Esophagus (tissue), 2 donors: ENCODE measurements at regions not wholly inside any gene's neighbourhood (a gene's known extent, or its start where the extent isn't known, plus 50 kb on each side); places are given as distances from the start of the nearest gene placed in this dataset.

Source experiments
- H3K27ac ChIP-seq, 2 donors: one replicate each; pipeline ENCODE4 v1.5.1; 2013; ENCODE audit warnings: low read depth in 2 of 2, mild to moderate bottlenecking in 2 of 2, inconsistent platforms in 1 of 2, low read length in 1 of 2, moderate library complexity in 1 of 2
- H3K27me3 ChIP-seq, 2 donors: one replicate each; pipeline ENCODE4 v1.6.1; 2013; ENCODE audit warnings: low read length in 2 of 2, control low read depth in 1 of 2, mild to moderate bottlenecking in 1 of 2; ENCODE audit not compliant: insufficient read depth in 2 of 2, control insufficient read depth in 1 of 2
- H3K36me3 ChIP-seq, 2 donors: one replicate each; pipeline ENCODE4 v1.6.1; 2013; ENCODE audit warnings: low read length in 1 of 2; ENCODE audit not compliant: control insufficient read depth in 2 of 2, insufficient read depth in 2 of 2
- H3K4me1 ChIP-seq, 2 donors: one replicate each; pipeline ENCODE4 v1.6.1; 2013; ENCODE audit warnings: low read length in 1 of 2; ENCODE audit not compliant: control insufficient read depth in 2 of 2, insufficient read depth in 2 of 2
- H3K4me3 ChIP-seq, 2 donors: one replicate each; pipeline ENCODE4 v1.5.1; 2013; ENCODE audit warnings: low read length in 2 of 2, mild to moderate bottlenecking in 2 of 2, low read depth in 1 of 2, moderate library complexity in 1 of 2
- H3K9me3 ChIP-seq, 2 donors: one replicate each; pipeline ENCODE4 v1.6.1; 2013; ENCODE audit warnings: mild to moderate bottlenecking in 2 of 2, low read depth in 1 of 2, low read length in 1 of 2, moderate library complexity in 1 of 2; ENCODE audit not compliant: control insufficient read depth in 2 of 2, insufficient read depth in 1 of 2
- WGBS, 2 donors: extraction: QIAGEN DNeasy Blood & Tissue Kit; methylation state at CpG; one replicate each; pipeline ENCODE4 v1.1.7; 2013; 5-methylcytosine and 5-hydroxymethylcytosine counted together
- donor health status: healthy with polysubstance abuse.
- donor health status: Bipolar disorder and iron deficiency.

DNA sequence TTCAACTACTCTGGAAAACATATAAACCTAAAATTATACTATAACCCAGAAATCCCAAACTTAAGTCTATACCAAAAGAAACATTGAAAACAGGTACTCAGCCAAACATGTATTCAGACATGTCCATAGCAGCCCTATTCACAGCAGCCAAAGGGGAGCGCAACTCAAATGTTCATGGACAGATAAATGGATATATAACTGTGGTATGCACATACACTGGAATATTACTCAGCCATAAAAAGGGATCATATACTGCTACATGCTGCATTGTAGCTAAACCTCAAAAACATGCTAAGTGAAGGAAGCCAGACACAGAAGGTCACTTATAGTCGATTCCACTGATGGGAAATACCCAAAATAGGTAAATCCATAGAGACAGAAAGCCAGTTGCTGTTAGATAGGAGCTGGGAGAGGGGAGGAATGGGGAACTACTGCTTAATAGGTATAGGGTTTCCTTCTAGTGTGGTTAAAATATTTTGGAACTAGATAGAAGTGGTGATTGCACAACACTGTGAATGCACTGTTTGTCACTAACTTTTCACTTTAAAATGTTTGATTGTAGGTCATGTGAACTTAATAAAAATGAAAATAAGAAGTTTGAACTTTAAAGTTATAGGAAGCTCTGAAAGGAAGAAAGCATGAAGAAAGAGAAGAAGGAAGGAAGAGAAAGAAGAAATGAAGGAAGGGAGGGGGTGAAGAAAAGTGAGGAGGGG is 812.3 kb downstream of the CDH11 start:
- no peaks in the 10 kb centered on the region for H3K27me3 ChIP-seq
- WGBS, 2 donors: 56 to 59% methylated on average over 2 of the region's 2 CpGs
- H3K27ac ChIP-seq: no peak overlapping the region

DNA sequence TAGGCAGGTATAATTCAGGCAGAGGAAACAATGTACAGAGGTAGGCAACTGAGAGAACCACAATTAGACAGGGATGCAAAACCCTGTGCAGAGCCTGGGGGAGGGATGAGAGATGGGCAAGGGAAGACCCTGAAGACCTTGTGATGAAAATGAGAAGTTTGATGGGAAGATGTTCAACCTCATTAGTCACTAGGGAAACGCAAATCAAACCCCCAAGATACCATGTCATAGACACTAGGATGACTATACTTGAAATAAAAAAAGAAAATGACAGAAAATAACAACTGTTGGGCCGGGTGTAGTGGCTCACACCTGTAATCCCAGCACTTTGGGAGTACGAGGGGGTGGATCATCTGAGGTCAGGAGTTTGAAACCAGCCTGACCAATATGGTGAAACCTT is 813.1 kb downstream of the CDH11 start:
- no peaks in the 10 kb centered on the region for H3K27me3 ChIP-seq
- H3K36me3 ChIP-seq: no peaks in the 10 kb centered on the region
- H3K9me3 ChIP-seq: peaks cover 0 to 1% of the 10 kb centered on the region in 2 donors
- no peak overlapping the region for H3K4me3 ChIP-seq
- no peaks in the 10 kb centered on the region for H3K4me1 ChIP-seq
- 81 to 82% methylated on average over 3 of the region's 3 CpGs for WGBS, 2 donors
- no peak overlapping the region for H3K27ac ChIP-seq

More for the DNA sequence above, 812.3 kb downstream of the CDH11 start:
- H3K9me3 ChIP-seq: peaks cover 0 to 2% of the 10 kb centered on the region in 2 donors
- no peaks in the 10 kb centered on the region for H3K4me1 ChIP-seq
- H3K4me3 ChIP-seq: no peak overlapping the region
- no peaks in the 10 kb centered on the region for H3K36me3 ChIP-seq

DNA sequence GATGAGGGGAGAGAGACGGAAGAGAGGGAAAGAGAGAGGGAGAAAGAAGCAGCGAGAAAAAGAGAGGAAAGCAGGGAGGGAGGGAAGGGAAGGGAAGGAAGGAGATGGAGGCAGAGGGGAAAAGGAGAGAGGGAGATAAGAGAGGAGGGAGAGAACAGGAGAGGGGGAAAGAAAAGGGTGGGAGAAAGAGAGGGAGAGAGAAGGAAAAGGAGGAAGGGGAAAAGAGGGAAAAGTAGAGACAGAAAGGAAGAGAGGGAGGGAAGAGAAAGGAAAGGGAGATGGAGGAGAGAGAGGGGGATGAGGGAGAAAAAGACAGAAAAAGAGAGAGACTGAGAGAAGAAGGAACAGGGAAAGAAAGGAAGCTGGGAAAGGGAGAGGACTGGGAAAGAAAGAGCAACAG is 814.4 kb downstream of the CDH11 start:
- Histone ChIP-seq H3K27me3 (no peaks in the 10 kb centered on the region), H3K36me3 (no peaks in the 10 kb centered on the region), H3K9me3 (no peaks in the 10 kb centered on the region), H3K4me1 (no peaks in the 10 kb centered on the region), H3K4me3 (no peak overlapping the region), H3K27ac (no peak overlapping the region)
- WGBS, 2 donors: 78 to 89% methylated on average over 2 of the region's 2 CpGs

DNA sequence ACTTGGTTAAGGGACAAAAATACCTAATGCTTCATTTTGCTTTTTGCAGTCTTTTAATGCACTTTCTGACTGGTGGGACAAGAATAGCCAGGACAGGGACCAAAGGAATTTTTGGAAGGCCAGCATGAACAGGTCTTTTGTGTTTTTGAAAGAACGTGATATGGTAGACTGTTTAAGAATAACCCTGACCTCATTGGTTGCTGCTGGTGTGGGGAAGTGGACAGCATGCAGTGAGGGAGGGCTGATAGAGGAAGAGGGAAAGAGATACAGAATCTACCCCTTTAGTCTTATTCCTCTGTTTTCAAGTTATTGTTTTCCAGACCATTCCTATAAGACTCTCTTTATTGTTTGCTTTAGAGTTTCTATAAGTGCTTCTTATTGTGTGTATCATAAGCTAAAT is 816.2 kb downstream of the CDH11 start:
- Histone ChIP-seq H3K27ac (no peak overlapping the region), H3K4me3 (no peak overlapping the region), H3K36me3 (no peaks in the 10 kb centered on the region), H3K4me1 (no peaks in the 10 kb centered on the region), H3K9me3 (no peaks in the 10 kb centered on the region), H3K27me3 (no peaks in the 10 kb centered on the region)
- 39 to 63% methylated on average over 1 of the region's 1 CpG for WGBS, 2 donors

DNA sequence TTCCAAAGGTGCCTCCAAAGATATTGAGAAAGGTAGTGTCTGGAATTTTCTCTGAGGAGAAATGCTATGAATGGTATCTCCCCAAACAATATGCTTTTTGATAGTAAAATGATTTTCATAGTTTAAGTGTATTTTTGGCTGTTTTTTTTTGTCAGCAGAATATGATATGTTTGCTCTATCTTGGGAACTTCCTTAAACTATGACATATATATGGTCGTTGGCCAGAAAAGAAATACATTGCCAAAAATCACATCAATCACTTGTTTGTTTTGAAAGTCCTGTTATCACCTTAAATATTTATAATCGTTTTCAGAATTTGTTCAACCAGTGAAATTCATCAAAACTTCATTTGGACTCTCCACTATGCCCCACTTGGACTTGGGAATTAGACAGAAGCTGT is 816.9 kb downstream of the CDH11 start:
- H3K4me1 ChIP-seq: no peaks in the 10 kb centered on the region
- H3K27ac ChIP-seq: no peak overlapping the region
- H3K27me3 ChIP-seq: no peaks in the 10 kb centered on the region
- H3K36me3 ChIP-seq: no peaks in the 10 kb centered on the region
- WGBS, 2 donors: 20 to 30% methylated on average over 2 of the region's 2 CpGs
- no peaks in the 10 kb centered on the region for H3K9me3 ChIP-seq
- H3K4me3 ChIP-seq: no peak overlapping the region

DNA sequence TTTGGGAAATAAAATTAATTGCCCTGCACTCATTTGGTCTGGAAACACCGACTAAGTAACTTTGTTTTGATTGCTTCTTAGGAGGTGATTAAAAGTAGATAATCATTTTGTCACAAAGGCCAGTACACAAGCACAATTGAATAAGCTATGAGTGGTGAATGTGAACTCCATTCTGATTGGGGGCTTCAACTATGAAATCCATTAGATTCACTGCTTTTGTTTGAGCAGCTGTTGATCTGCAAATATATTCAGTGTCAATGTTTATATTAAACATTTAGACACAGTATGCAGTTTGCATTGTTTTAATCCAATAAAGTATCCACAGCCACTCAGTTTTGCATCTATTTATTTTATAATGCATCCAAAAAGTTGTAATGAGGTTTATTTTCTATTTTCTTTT is 817.5 kb downstream of the CDH11 start:
- H3K4me1 ChIP-seq: no peaks in the 10 kb centered on the region
- no peak overlapping the region for H3K27ac ChIP-seq
- no peaks in the 10 kb centered on the region for H3K27me3 ChIP-seq
- H3K36me3 ChIP-seq: no peaks in the 10 kb centered on the region
- H3K4me3 ChIP-seq: no peak overlapping the region
- WGBS, 2 donors: 41 to 43% methylated on average over 1 of the region's 1 CpG
- no peaks in the 10 kb centered on the region for H3K9me3 ChIP-seq

DNA sequence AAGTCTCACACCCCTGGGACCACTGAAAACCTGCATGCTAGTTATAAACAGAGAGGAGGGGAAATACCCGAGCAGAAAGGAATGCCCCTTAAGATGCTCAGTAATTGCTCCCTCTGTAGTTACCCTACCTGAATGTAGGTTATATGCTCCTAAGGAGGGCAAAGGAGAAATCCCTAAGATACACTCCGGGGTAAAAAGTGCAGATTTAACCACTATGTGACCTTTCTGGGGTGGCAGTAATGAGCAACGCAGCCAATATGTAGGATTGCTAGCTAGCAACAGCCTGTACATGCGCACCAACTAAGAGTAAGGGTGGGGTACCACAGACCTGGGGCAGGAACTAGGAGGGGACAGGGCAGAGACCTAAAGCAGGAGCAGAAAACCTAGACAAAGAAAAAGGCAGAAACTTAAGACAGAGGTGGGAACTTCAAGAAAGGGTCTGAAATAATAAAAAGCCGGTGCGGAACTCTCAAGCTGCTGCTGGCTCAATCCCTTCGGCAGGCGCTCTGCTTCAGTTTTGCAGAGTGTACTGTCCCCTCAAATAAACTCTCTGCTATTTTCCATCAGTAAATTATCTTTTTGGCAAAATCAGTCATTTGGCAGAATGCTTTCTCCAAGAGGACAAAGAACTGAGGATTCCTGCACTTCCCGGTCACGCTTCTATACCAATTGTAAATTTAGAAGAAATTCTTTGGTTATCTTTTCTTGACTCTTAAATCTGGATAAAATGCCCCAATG is 823.8 kb downstream of the CDH11 start:
- WGBS, 2 donors: 79 to 83% methylated on average over 10 of the region's 10 CpGs
- H3K36me3 ChIP-seq: no peaks in the 10 kb centered on the region
- no peaks in the 10 kb centered on the region for H3K4me1 ChIP-seq
- H3K9me3 ChIP-seq: no peaks in the 10 kb centered on the region
- no peak overlapping the region for H3K27ac ChIP-seq
- no peak overlapping the region for H3K4me3 ChIP-seq
- H3K27me3 ChIP-seq: no peaks in the 10 kb centered on the region

DNA sequence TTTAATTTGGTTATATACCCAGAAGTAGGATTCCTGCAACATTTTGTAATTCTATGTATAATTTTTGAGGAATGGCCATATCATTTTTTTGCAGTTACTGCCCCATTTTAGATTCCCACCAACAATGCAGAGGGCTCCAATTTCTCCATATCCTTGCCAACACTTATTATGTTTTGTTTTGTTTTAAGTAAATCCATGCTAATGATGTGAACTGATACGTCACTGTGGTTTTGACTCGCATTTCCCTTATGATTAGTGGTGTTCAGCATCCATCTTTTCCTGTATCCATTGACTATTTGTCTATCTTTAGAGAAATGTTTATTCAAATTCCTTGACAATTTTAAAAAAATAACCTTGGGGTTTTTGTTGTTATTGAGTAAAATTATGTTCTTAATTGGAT is 826.4 kb downstream of the CDH11 start:
- Histone ChIP-seq H3K9me3 (no peaks in the 10 kb centered on the region), H3K36me3 (no peaks in the 10 kb centered on the region), H3K4me3 (no peak overlapping the region), H3K27ac (no peak overlapping the region), H3K4me1 (no peaks in the 10 kb centered on the region), H3K27me3 (no peaks in the 10 kb centered on the region)
- WGBS, 2 donors: 85 to 87% methylated on average over 2 of the region's 2 CpGs

DNA sequence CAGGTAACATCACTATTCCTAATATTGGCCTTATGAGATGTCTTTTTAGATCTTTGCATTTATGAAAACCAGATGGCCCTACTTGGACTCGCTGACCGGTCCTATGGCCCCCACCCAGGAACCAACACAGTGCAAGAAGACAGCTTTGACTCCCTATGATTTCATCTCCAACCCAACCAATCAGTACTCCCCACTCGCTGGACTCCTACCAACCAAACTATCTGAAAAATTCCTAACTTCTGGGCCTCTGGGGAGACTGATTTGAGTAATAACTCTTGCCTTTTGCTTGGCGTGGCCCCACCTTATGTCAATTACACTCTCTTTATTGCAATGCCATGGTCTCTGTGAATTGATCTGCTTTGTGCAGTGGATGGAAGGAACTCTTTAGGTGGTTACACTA is 828.9 kb downstream of the CDH11 start:
- Histone ChIP-seq H3K27me3 (no peaks in the 10 kb centered on the region), H3K4me1 (no peaks in the 10 kb centered on the region), H3K9me3 (no peaks in the 10 kb centered on the region), H3K27ac (no peak overlapping the region), H3K4me3 (no peak overlapping the region), H3K36me3 (no peaks in the 10 kb centered on the region)
- WGBS, 2 donors: 81 to 87% methylated on average over 4 of the region's 4 CpGs

DNA sequence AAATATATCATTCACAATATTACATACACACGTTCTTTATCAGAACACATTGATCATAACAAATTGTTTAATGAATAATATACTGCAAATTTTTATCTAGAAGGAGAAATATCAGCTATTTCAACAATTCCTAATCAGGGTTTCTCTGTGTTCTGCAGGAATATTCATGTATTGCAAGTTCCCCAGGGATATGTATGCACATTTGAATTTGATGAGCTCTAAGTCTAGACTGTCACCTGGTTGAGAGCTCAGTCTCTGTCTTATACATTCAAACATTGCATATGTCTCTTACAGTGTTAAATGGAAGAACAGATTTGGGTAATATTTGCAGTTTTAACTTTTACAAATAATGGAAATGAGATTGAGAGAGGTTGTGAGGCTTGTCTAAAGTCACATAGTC is 829.7 kb downstream of the CDH11 start:
- Histone ChIP-seq H3K4me3 (no peak overlapping the region), H3K27me3 (no peaks in the 10 kb centered on the region), H3K36me3 (no peaks in the 10 kb centered on the region), H3K27ac (no peak overlapping the region), H3K4me1 (no peaks in the 10 kb centered on the region), H3K9me3 (no peaks in the 10 kb centered on the region)
- WGBS, 2 donors: 51 to 75% methylated on average over 1 of the region's 1 CpG
